Right atrium auricular region (tissue), 2 donors: ENCODE measurements at regions not wholly inside any gene's neighbourhood (a gene's known extent, or its start where the extent isn't known, plus 50 kb on each side); places are given as distances from the start of the nearest gene placed in this dataset.
"Not testable (repeated sequence)": the region's sequence is repeated elsewhere in the genome, so short reads cannot be mapped to it uniquely, and the experiment has no call there.

Source experiments
- DNase-seq: peaks from one replicate; pipeline ENCODE4 v3.0.0-alpha.2; 2019; ENCODE audit warnings: low spot score
- H3K27ac ChIP-seq, 2 donors: fragments of 200-600 bp; sonication (generic); 1 replicate in 1 of 2; 2 replicates in 1 of 2; pipeline ENCODE4 v1.5.1; 2016 to 2019
- H3K27me3 ChIP-seq, 2 donors: fragments of 200-600 bp; sonication (generic); one replicate each; pipeline versions ENCODE4 v1.5.1 to v1.6.0; 2017 to 2019
- H3K36me3 ChIP-seq: fragments of 200-600 bp; sonication (generic); one replicate; pipeline ENCODE4 v1.5.1; 2016
- H3K4me1 ChIP-seq, 2 donors: fragments of 200-600 bp; sonication (generic); one replicate each; pipeline versions ENCODE4 v1.5.1 to v1.6.0; 2017 to 2019
- H3K4me3 ChIP-seq, 2 donors: fragments of 200-600 bp; sonication (generic); 1 replicate in 1 of 2; 2 replicates in 1 of 2; pipeline ENCODE4 v1.5.1; 2017 to 2019; ENCODE audit warnings: mild to moderate bottlenecking in 1 of 2, moderate library complexity in 1 of 2
- H3K9me3 ChIP-seq, 2 donors: fragments of 200-600 bp; sonication (generic); one replicate each; pipeline ENCODE4 v1.5.1; 2019
- TF ChIP-seq, protein P1 (sequence below), 2 donors: fragments of 200-600 bp; sonication (generic); IDR thresholded peaks; one replicate each; pipeline ENCODE4 v1.5.1; 2019; ENCODE audit warnings: antibody characterized with exemption in 2 of 2

DNA sequence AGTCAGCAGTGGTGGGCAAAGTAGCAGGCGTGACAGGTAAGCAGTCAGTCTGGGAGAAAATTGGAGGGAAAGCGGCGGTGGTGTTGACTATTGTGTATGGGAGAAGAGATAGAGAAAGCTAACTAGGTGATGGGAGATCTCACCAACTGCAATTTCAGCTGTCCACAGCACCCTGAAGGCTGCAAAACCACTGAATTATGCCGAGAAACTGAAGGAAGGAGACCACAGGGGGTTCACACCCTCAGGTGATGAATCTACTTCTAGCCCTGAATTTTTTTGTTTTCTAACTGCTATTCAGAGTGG lies 631.5 kb downstream of the UQCRFS1 start:
- Histone ChIP-seq H3K9me3 (no peaks in the 10 kb centered on the region), H3K4me1 (no peaks in the 10 kb centered on the region), H3K27me3 (no peaks in the 10 kb centered on the region), H3K27ac (no peak overlapping the region), H3K36me3 (no peaks in the 10 kb centered on the region), H3K4me3 (no peak overlapping the region)
- TF ChIP-seq, protein P1, sequence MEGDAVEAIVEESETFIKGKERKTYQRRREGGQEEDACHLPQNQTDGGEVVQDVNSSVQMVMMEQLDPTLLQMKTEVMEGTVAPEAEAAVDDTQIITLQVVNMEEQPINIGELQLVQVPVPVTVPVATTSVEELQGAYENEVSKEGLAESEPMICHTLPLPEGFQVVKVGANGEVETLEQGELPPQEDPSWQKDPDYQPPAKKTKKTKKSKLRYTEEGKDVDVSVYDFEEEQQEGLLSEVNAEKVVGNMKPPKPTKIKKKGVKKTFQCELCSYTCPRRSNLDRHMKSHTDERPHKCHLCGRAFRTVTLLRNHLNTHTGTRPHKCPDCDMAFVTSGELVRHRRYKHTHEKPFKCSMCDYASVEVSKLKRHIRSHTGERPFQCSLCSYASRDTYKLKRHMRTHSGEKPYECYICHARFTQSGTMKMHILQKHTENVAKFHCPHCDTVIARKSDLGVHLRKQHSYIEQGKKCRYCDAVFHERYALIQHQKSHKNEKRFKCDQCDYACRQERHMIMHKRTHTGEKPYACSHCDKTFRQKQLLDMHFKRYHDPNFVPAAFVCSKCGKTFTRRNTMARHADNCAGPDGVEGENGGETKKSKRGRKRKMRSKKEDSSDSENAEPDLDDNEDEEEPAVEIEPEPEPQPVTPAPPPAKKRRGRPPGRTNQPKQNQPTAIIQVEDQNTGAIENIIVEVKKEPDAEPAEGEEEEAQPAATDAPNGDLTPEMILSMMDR (IDR thresholded peaks at IDR 0.05) = no peak
- DNase-seq = no peak

DNA sequence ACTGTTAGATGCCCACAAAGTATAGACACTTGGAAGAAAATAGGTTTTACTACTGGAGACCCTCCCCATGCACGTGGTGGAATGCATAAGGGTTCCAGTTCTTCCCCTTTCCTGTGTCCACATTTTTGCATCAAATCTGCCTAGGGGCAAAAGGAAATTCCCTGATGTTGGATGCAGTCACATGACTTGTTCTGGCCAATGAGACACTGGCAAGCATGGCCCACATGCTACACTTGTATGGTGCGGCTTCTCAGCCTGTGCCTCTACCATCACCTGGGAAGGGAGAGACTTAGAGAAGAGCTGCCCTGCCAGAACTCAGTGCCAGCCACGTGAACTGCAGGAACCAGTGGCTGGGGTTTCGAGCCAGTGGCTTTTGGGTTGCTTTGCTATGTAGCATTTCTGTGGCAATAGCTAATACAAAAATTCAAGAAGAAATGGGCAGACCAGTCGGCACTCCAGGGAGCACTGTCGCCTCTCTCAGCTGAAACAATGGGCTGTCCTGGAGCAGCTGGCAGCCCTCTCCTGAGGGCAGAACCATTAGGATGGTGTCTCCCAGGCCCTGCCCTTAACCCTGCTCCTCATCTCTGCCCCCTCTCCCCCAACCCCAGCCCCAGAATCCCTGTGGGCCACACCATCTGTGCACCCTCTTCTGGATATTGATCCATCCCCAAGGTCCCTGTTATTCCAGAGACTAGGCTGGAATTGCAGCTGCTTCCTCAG lies 634.0 kb downstream of the UQCRFS1 start:
- Histone ChIP-seq H3K27ac (no peak overlapping the region), H3K4me1 (no peaks in the 10 kb centered on the region), H3K9me3 (no peaks in the 10 kb centered on the region), H3K27me3 (no peaks in the 10 kb centered on the region), H3K36me3 (no peaks in the 10 kb centered on the region), H3K4me3 (no peak overlapping the region)
- no peak for DNase-seq
- TF ChIP-seq, protein P1 (IDR thresholded peaks at IDR 0.05) = no peak

DNA sequence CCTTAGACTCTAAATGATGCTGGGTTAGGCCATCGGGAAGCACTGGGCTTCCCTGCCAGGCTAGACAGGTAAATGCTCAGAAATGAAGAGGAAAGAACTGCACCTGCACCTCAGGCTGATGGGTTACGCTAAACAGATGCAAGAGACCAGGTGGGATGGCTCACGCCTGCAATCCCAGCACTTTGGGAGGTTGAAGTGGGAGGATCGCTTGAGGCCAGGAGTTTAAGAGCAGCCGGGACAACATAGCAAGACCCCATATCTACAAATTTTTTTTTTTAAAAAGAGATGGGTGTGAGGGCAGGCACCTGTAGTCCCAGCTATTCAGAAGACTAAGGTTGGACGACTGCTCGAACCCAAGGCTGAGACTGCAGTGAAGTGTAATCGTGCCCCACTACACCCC lies 634.7 kb downstream of the UQCRFS1 start:
- no peaks in the 10 kb centered on the region for H3K9me3 ChIP-seq
- H3K27ac ChIP-seq = no peak overlapping the region
- TF ChIP-seq, protein P1 (IDR thresholded peaks at IDR 0.05) = no peak

DNA sequence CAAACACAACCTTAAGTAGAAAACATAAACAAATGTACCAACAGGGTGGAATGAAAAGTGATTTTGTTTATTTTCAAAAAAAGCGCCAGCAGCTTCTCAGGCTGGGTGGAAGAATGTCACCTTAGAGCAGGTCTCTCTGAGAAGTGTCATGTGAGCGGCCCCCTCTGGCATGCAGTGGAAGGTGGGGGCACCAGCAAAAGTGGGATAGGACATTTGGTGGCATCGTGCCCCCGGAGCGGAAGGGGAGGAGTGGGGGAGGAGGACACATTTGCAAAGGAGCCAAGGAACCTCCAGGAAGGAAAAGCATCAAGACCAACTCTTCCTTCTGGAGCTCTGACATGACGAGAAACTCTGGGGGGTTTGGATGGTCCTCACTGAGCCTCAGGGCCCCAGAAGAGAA lies 635.3 kb downstream of the UQCRFS1 start:
- no peaks in the 10 kb centered on the region for H3K36me3 ChIP-seq
- no peak for DNase-seq

More for the DNA sequence above, 634.7 kb downstream of the UQCRFS1 start:
- Histone ChIP-seq H3K36me3 (no peaks in the 10 kb centered on the region), H3K27me3 (no peaks in the 10 kb centered on the region), H3K4me1 (no peaks in the 10 kb centered on the region), H3K4me3 (no peak overlapping the region)
- DNase-seq = no peak

DNA sequence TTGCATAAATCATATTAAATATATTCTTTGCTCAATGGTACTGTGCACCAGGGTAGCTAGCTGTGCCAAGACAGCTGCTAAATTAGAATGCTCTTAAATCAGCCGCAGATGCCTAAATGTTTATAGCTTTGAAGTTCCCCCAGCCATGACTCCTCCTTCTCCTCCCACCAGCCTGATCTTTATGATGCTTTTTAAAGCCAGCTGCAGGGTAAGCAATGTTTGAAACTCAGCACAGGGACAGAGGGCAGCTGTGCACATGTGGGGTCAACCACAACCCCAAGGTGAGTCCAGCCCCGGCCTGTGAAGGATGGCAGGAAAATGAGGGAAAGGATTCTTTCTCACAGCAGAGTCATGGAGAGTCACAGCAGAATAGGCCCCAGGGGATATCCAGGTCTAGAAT lies 635.7 kb downstream of the UQCRFS1 start:
- no peak for DNase-seq
- no peaks in the 10 kb centered on the region for H3K27me3 ChIP-seq
- no peaks in the 10 kb centered on the region for H3K4me1 ChIP-seq
- H3K36me3 ChIP-seq = no peaks in the 10 kb centered on the region
- no peaks in the 10 kb centered on the region for H3K9me3 ChIP-seq
- TF ChIP-seq, protein P1 (IDR thresholded peaks at IDR 0.05) = no peak
- no peak overlapping the region for H3K27ac ChIP-seq
- no peak overlapping the region for H3K4me3 ChIP-seq

More for the DNA sequence above, 635.3 kb downstream of the UQCRFS1 start:
- TF ChIP-seq, protein P1 (IDR thresholded peaks at IDR 0.05) = no peak
- Histone ChIP-seq H3K4me3 (no peak overlapping the region), H3K27me3 (no peaks in the 10 kb centered on the region), H3K4me1 (no peaks in the 10 kb centered on the region), H3K27ac (no peak overlapping the region), H3K9me3 (no peaks in the 10 kb centered on the region)

DNA sequence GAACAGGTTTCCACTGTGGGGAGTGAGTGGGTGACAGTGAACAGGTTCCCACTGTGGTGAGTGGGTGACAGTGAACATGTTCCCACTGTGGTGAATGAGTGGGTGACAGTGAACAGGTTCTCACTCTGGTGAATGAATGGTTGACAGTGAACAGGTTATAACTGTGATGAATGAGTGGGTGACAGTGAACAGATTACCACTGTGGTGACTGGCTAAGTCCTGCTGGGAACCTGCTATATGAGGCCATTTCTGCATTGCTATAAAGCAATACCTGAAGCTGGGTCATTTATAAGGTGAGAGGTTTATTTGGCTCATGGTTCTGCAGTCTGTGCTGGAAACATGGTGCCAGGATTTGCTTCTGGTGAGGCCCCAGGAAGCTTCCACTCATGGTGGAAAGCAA lies 637.1 kb downstream of the UQCRFS1 start:
- Histone ChIP-seq H3K36me3 (no peaks in the 10 kb centered on the region), H3K4me3 (no peak overlapping the region), H3K4me1 (no peaks in the 10 kb centered on the region), H3K27me3 (no peaks in the 10 kb centered on the region), H3K27ac (no peak overlapping the region), H3K9me3 (no peaks in the 10 kb centered on the region)
- DNase-seq = no peak
- TF ChIP-seq, protein P1 (IDR thresholded peaks at IDR 0.05) = no peak

DNA sequence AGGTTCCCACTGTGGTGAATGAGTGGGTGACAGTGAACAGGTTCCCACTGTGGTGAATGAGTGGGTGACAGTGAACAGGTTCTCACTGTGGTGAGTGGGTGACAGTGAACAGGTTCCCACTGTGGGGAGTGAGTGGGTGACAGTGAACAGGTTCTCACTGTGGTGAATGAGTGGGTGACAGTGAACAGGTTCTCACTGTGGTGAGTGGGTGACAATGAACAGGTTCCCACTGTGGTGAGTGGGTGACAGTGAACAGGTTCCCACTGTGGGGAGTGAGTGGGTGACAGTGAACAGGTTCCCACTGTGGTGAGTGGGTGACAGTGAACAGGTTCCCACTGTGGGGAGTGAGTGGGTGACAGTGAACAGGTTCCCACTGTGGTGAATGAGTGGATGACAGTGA lies 637.6 kb downstream of the UQCRFS1 start:
- not testable (repeated sequence) for DNase-seq, H3K4me1 ChIP-seq, H3K27me3 ChIP-seq, H3K9me3 ChIP-seq, H3K36me3 ChIP-seq, H3K4me3 ChIP-seq, H3K27ac ChIP-seq
